Left forelimb (tissue), 1 donor: ENCODE measurements at regions not wholly inside any gene's neighbourhood (a gene's known extent, or its start where the extent isn't known, plus 50 kb on each side); places are given as distances from the start of the nearest gene placed in this dataset.
"Not testable (repeated sequence)": the region's sequence is repeated elsewhere in the genome, so short reads cannot be mapped to it uniquely, and the experiment has no call there.

Experiments
- DNase-seq: peaks from one replicate; pipeline ENCODE4 v3.0.0-alpha.2; 2018; ENCODE audit warnings: low spot score

DNA sequence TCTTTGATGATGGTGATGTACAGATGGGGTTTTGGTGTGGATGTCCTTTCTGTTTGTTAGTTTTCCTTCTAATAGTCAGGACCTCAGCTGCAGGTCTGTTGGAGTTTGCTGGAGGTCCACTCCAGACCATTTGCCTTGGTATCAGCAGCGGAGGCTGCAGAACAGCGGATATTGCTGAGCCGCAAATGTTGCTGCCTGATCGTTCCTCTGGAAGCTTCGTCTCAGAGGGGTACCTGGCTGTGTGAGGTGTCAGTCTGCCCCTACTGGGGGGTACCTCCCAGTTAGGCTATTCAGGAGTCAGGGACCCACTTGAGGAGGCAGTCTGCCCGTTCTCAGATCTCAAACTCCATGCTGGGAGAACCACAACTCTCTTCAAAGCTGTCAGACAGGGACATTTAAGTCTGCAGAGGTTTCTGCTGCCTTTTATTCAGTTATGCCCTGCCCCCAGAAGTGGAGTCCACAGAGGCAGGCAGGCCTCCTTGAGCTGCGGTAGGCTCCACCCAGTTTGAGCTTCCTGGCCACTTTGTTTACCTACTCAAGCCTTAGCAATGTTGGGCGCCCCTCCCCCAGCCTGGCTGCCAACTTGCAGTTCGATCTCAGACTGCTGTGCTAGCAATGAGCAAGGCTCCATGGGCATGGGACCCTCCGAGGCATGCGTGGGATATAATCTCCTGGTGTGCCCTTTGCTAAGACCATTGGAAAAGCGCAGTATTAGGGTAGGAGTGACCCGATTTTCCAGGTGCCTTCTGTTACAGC is 264.5 kb downstream of the MATN1 start:
- DNase-seq, result not testable (repeated sequence)

GRCh38 chr1:30452925-30453324 is 270.5 kb downstream of the MATN1 start:
- DNase-seq, result no peak

DNA sequence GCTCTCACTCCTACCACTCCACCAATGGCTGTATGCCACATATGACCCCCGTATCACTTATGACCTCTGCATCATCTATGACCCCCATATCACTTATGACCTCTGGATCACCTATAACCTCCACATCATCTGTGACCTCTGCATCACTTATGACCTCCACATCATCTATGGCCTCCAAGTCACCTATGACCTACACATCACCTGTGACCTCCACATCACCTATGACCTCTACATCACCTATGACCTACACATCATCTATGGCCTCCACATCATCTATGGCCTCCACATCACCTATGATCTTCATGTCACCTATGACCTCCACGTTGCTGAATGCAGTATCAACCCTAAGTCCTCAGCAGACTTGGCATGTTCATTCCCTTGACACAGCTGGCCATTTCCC is 271.2 kb downstream of the MATN1 start:
- no peak for DNase-seq

- DNase-seq, result peak; percentile 30
Observed at GRCh38 chr1:30451532-30452125, 271.8 kb downstream of the MATN1 start.

GRCh38 chr1:30450818-30451233 is 272.6 kb downstream of the MATN1 start:
- peak; percentile 22 for DNase-seq

GRCh38 chr1:30450148-30450817 is 273.1 kb downstream of the MATN1 start:
- DNase-seq, result no peak

DNA sequence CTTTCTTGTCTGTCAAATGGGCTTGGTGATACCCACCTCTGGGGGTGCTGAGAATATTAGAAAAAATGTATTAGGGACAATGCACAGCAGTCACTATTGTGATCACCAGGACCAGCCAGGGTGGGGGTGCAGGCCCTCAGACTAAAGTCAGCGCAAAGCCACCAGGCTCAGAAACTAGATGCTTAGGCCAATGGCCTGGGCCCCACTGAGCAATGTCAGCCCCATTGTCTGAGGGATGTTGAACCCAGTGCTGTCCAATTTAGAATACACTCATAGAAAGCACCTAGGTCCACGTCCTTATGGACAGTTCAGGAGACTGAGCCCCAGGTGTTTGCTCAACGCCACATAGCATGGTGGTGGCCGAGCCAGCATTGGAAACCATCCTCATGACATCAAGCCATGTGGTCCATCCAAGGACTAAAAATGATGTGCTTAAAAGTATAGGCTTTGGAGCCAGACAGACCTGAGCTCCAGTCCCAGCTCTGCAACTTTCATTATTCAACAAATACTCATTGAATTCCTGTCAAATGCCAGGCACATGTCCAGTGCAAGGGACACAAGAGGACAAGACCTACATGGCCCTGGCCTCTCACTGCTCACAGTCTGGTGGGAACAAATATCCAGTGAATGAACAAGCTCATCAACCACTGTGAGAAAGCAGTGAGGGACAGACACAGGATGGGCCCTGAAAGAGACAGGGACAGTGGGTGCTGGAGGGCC is 273.8 kb downstream of the MATN1 start:
- peak; percentile 31 for DNase-seq

DNA sequence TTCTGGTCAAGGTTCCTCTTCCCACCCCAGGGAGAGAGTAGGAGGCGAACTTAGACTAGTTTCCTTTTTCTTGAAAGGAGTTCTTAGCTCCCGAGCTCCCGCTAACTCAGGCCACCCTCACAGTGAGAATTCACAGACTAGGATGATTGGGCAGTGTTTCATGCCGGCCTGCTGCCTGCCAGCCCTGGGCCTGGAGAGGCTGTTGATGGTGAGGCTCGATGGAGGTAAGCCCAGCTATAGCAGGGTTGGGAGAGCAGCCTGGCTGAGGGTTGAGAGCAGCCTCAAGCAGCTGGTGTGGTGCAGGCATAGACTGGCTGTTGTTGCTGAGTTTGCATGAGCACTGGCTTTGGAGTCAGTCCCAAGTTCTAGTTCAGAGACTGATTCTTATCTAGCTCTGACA is 274.4 kb downstream of the MATN1 start:
- peak; percentile 25 for DNase-seq

- DNase-seq, result peak; percentile 46
Observed at GRCh38 chr1:30447701-30448100, 275.7 kb downstream of the MATN1 start.

GRCh38 chr1:30447080-30447479 is 276.3 kb downstream of the MATN1 start:
- peak; percentile 26 for DNase-seq

- peak; percentile 22 for DNase-seq
Observed at GRCh38 chr1:30446508-30446907, 276.9 kb downstream of the MATN1 start.

DNA sequence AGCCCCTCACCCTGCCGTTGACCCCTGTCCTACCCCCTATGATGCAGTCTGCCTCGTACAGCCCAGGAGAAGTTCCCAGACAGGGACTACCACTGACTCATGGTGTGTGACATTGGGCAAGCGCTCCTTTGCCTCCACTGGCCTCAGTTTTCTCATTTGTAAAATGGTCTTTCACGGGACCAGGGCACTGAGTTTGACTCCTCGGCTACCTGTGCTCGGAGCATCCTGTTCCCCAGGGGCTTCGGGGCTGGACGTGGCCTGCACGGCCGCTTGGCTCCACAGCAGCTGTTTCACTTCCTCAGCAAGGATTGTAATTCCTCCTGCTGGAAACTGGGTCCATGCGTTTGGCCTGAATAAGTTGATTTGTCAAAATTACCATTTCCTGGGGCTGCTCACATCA is 277.3 kb downstream of the MATN1 start:
- DNase-seq, result peak; percentile 50

- DNase-seq, result peak; percentile 30
Observed at GRCh38 chr1:30445449-30445848, 277.9 kb downstream of the MATN1 start.

- DNase-seq, result peak; percentile 44
Observed at GRCh38 chr1:30444850-30445249, 278.5 kb downstream of the MATN1 start.

GRCh38 chr1:30444401-30444800 is 279.0 kb downstream of the MATN1 start:
- DNase-seq, result no peak

GRCh38 chr1:30438274-30438673 is 285.1 kb downstream of the MATN1 start:
- DNase-seq, result not testable (repeated sequence)

GRCh38 chr1:30437059-30437576 is 286.3 kb downstream of the MATN1 start:
- DNase-seq, result peak; percentile 6

- no peak for DNase-seq
Observed at GRCh38 chr1:30427545-30427944, 295.8 kb downstream of the MATN1 start.

GRCh38 chr1:30425046-30425445 is 298.3 kb downstream of the MATN1 start:
- no peak for DNase-seq

GRCh38 chr1:30423570-30423969 is 299.8 kb downstream of the MATN1 start:
- DNase-seq, result peak; percentile 20

DNA sequence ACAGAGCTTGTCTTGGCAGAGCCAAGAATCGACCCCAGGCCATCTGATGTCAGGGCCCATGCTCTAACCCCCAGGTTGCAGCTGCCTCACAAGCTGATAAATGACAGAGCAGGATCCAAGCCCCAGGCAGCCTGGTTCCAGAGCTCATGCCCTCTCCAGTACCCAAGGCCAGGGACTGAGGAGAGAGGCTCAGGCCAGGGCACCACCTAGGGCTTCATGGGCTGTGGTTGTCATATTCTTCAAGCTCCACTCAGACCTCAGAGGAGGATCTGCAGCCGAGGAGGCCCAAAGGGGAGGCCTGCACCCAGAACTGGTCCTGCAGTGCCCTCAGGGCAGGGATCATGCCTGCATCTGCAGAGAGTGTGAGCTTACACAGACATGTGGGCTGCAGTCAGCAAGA is 301.1 kb downstream of the MATN1 start:
- peak; percentile 55 for DNase-seq

DNA sequence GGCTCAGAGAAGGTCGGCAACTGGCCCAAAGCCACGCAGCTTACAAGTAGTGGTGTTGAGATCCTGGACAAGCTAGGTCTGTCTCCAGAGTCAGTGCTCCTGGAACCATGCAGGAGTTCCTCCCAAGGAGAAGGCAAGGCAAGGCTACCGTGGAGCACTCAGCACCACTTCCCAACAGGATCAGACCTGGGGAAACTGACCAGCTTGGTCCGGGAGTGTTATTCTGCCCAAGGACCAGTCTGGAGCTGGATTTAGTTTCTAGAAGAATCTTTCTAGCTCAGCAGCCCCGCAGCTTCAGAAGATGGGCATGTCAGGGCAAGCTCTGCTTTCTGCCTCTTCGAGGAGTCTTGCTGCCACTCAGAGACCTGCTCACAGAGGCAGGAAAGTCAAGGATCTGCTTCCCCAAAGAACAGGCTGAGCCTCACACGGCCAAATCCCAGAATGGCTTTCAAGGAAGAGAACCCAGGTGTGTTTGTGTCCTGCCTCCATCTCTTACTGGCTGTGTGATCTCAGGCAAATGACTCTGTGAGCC is 302.8 kb downstream of the MATN1 start:
- no peak for DNase-seq
